NCI-H2081 treated with DMSO at 0.1 percent for 48 hours (cell line): ENCODE measurements at regions not wholly inside any gene's neighbourhood (a gene's known extent, or its start where the extent isn't known, plus 50 kb on each side); places are given as distances from the start of the nearest gene placed in this dataset.
"Not testable (repeated sequence)": the region's sequence is repeated elsewhere in the genome, so short reads cannot be mapped to it uniquely, and the experiment has no call there.

Source experiments
- DNase-seq: peaks from one replicate; lab custom pipeline; 2025; lab: John Stamatoyannopoulos, UW

DNA sequence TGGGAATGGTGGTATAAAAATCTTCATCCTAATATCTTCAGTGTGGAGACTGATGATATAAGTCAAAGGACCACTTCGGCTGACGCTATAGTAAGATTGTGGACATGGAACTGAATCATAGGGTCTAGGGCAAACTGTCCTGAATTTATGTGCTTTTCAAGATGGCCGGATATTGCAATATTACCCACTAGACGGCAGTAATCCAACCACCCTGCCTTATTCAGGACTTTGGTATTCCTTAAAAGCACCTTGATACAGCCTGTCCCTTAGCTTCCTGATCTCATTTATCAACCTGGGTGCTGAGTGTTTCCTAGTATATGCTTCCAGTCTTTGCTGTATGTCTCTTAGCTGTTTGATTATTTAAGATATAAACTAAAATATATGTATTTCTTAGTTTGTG is 71.2 kb upstream of the COX7C start:
- no peak for DNase-seq

DNA sequence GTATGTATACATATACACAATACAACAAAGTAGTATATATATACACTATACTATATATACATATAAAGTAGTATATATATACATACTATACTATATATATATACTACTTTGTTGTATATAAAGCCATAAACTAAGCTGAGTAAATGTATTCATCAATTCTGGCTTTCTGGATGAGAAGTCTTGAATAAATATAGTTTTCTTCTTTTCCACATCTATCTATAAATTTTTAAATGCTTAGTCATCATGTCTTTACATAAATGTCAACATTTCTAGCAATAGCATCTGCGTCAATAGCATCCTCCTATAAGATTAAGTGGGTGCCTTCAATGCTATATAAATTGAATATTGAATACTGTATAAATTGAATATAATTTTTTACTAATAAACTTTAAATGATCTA is 63.1 kb upstream of the COX7C start:
- no peak for DNase-seq

DNA sequence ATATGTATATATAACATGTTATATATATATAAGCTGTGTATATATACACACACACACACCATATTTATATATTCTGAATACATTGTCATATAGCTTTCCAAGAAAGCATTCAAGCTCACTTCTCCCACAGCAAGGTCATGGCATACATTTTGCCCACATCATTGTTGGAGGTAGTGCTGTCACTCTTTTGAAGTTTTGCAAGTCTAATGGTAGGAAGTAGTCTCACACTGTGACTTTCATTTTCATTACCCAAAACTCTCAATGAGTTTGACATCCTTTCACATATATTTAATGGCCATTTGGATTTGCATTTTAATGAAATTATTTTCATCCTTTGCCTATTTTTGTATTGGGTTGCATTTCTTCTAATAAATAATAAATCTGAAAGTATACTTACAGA is 59.8 kb upstream of the COX7C start:
- DNase-seq, result no peak

DNA sequence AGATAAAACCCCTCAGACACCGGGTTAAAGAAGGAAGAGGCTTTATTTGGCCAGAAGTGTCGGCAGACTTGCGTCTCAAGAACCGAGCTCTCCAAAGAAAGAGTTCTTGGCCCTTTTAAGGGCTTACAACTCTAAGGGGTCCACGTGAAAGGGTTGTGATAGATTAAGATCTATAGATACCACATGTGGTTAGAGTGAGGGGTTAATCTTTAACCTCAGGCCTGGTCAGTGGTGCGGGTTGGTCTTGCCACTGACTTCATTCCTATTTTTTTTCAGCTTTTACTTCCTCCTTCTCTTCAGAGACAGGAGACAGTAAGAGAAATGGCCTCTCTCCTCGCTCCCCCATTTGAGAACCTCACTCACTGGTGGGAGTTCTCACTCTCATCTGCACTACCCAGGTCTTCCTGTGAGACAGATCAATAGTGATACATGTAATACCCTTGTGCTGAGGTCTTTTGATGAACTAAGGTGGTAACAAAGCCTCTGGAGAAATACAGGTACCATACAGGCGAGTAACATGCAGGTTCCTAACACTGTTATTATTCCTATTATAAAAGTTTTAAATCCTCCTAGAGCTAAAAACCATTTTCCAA is 52.4 kb upstream of the COX7C start:
- DNase-seq, result no peak

DNA sequence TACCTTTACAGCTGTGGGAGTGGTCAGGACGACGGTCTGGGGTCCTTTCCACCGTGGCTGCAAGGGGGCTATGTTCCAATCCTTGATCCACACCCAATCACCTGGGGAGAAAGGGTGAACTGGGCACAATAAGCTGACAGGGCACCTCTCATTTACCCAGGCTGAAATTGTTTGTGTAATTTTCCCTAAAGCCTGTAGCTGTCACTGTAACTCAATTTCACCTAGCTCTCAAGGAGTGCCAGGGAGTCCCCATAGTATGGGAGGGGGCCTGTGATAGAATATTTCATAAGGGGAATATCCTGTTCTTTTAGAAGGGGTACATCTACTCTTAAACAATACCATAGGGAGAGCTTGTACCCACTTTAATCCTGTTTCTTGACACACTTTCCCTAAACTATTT is 51.7 kb upstream of the COX7C start:
- not testable (repeated sequence) for DNase-seq
